HG02763 (cell line): ENCODE measurements at regions not wholly inside any gene's neighbourhood (a gene's known extent, or its start where the extent isn't known, plus 50 kb on each side); places are given as distances from the start of the nearest gene placed in this dataset.

Experiments used
- ATAC-seq: cut with Tn5 transposase; IDR thresholded peaks from one replicate; pipeline ENCODE4 v1.9.1; 2021; ENCODE audit warnings: mild to moderate bottlenecking, moderate library complexity; ENCODE audit not compliant: unreplicated experiment

- ATAC-seq: no peak
Measured at GRCh38 chr21:35770101-35770945, 290.0 kb downstream of the SETD4 start.

- ATAC-seq: no peak
Measured at GRCh38 chr21:35768187-35768586, 292.1 kb downstream of the SETD4 start.

GRCh38 chr21:35764586-35764985 lies 295.7 kb downstream of the SETD4 start:
- ATAC-seq: no peak

GRCh38 chr21:35764077-35764476 lies 296.2 kb downstream of the SETD4 start:
- ATAC-seq: no peak

GRCh38 chr21:35754583-35754982 lies 305.7 kb downstream of the SETD4 start:
- no peak for ATAC-seq

- ATAC-seq: no peak
Measured at GRCh38 chr21:35753308-35753707, 307.0 kb downstream of the SETD4 start.

- no peak for ATAC-seq
Measured at GRCh38 chr21:35751171-35751570, 309.2 kb downstream of the SETD4 start.

GRCh38 chr21:35749904-35750303 lies 310.4 kb downstream of the SETD4 start:
- ATAC-seq: no peak

GRCh38 chr21:35748678-35749314 lies 311.5 kb downstream of the SETD4 start:
- no peak for ATAC-seq

- no peak for ATAC-seq
Measured at GRCh38 chr21:35743571-35743970, 316.8 kb downstream of the SETD4 start.

- no peak for ATAC-seq
Measured at GRCh38 chr21:35738347-35738961, 321.9 kb downstream of the SETD4 start.

GRCh38 chr21:35737899-35738346 lies 322.4 kb downstream of the SETD4 start:
- ATAC-seq: no peak

- no peak for ATAC-seq
Measured at GRCh38 chr21:35737449-35737848, 322.9 kb downstream of the SETD4 start.

- ATAC-seq: no peak
Measured at GRCh38 chr21:35732788-35733187, 327.5 kb downstream of the SETD4 start.

GRCh38 chr21:35730325-35730724 lies 330.0 kb downstream of the SETD4 start:
- ATAC-seq: no peak

- no peak for ATAC-seq
Measured at GRCh38 chr21:35727830-35728229, 332.5 kb downstream of the SETD4 start.

- no peak for ATAC-seq
Measured at GRCh38 chr21:35724156-35724555, 336.2 kb downstream of the SETD4 start.

GRCh38 chr21:35721701-35722100 lies 338.6 kb downstream of the SETD4 start:
- ATAC-seq: no peak

GRCh38 chr21:35720208-35720731 lies 340.1 kb downstream of the SETD4 start:
- ATAC-seq: no peak

- ATAC-seq: no peak
Measured at GRCh38 chr21:35719080-35719479, 341.2 kb downstream of the SETD4 start.

GRCh38 chr21:35716876-35717565 lies 343.3 kb downstream of the SETD4 start:
- no peak for ATAC-seq
